Body of pancreas (tissue), 4 donors: ENCODE measurements at regions not wholly inside any gene's neighbourhood (a gene's known extent, or its start where the extent isn't known, plus 50 kb on each side); places are given as distances from the start of the nearest gene placed in this dataset.

Experiments
- ATAC-seq: fragments of 150-250 bp; one replicate; pipeline ENCODE4 v1.9.1; 2016
- DNase-seq, 4 donors: peaks; one replicate each; pipeline ENCODE4 v3.0.0-alpha.2; 2019
- H3K27ac ChIP-seq, 4 donors: fragments of 200-600 bp; sonication (generic); 1 replicate in 3 of 4; 2 replicates in 1 of 4; pipeline versions ENCODE4 v1.5.1 to v1.6.1; 2016 to 2019; ENCODE audit warnings: mild to moderate bottlenecking in 1 of 4, mixed read lengths in 1 of 4, moderate library complexity in 1 of 4
- H3K27me3 ChIP-seq, 2 donors: fragments of 200-600 bp; sonication (generic); one replicate each; pipeline ENCODE4 v1.6.0; 2016; ENCODE audit warnings: mild to moderate bottlenecking in 1 of 2
- H3K36me3 ChIP-seq, 2 donors: fragments of 200-600 bp; sonication (generic); replicated peaks in 1 of 2; 2 replicates each; pipeline ENCODE4 v1.5.1; 2016; ENCODE audit warnings: low read depth in 2 of 2; ENCODE audit not compliant: insufficient read depth in 1 of 2
- H3K4me1 ChIP-seq: fragments of 200-600 bp; sonication (generic); one replicate; pipeline ENCODE4 v1.6.0; 2016
- H3K4me3 ChIP-seq, 2 donors: fragments of 200-600 bp; sonication (generic); 1 replicate in 1 of 2; 2 replicates in 1 of 2; pipeline ENCODE4 v1.5.1; 2016 to 2019
- H3K9me3 ChIP-seq, 3 donors: fragments of 200-600 bp; sonication (generic); 1 replicate in 2 of 3; 2 replicates in 1 of 3; pipeline ENCODE4 v1.5.1; 2016
- CTCF ChIP-seq, 7 experiments: fragments of 450-650 bp in 4 of 7; fragments of 200-600 bp in 3 of 7; sonication (generic) in 3 of 7; IDR thresholded peaks; one replicate each; pipeline ENCODE4 v1.5.1; 2016 to 2019; ENCODE audit warnings: antibody characterized with exemption in 7 of 7
- POLR2A ChIP-seq, 3 donors: fragments of 450-650 bp; IDR thresholded peaks; one replicate each; pipeline ENCODE4 v1.6.1; 2016; ENCODE audit warnings: antibody characterized with exemption in 3 of 3, mild to moderate bottlenecking in 2 of 3
- WGBS, 2 donors: methylation state at CpG; one replicate each; pipeline ENCODE4 v1.1.5; 2017; 5-methylcytosine and 5-hydroxymethylcytosine counted together
- intact Hi-C: fragments of 100-400 bp; cut with DNase I; formaldehyde crosslinking; loops from one replicate; pipeline ENCODE4 v1.15.1; 2023

- Histone ChIP-seq H3K9me3 (peaks cover 0 to 6% (median 0%) of the 10 kb centered on the region in 3 donors), H3K4me1 (no peaks in the 10 kb centered on the region), H3K27me3 (no peaks in the 10 kb centered on the region), H3K4me3 (no peak overlapping the region), H3K36me3 (no peaks in the 10 kb centered on the region), H3K27ac (no peak overlapping the region)
- 59 to 67% methylated on average over 6 of the region's 6 CpGs for WGBS, 2 donors
- intact Hi-C loops = no loop called here
- TF ChIP-seq POLR2A (IDR thresholded peaks at IDR 0.05) (no peak), CTCF (IDR thresholded peaks at IDR 0.05) (no peak)
- DNase-seq = no peak
- no peak for ATAC-seq
These were observed 248.5 kb downstream of the IPO8 start for GRCh38 chr12:30447061-30447750.

- Histone ChIP-seq H3K4me3 (no peak overlapping the region), H3K27me3 (no peaks in the 10 kb centered on the region), H3K9me3 (no peaks in the 10 kb centered on the region), H3K36me3 (no peaks in the 10 kb centered on the region), H3K4me1 (peaks cover 19% of the 10 kb centered on the region), H3K27ac (no peak overlapping the region)
- DNase-seq (no peak), ATAC-seq (no peak)
- TF ChIP-seq POLR2A (IDR thresholded peaks at IDR 0.05) (no peak), CTCF (IDR thresholded peaks at IDR 0.05) (no peak)
- intact Hi-C loops = no loop called here
These were observed 253.2 kb downstream of the IPO8 start for GRCh38 chr12:30442461-30442860.

- Histone ChIP-seq H3K4me3 (no peak overlapping the region), H3K4me1 (peaks cover 21% of the 10 kb centered on the region), H3K27ac (no peak overlapping the region), H3K9me3 (no peaks in the 10 kb centered on the region), H3K36me3 (no peaks in the 10 kb centered on the region), H3K27me3 (no peaks in the 10 kb centered on the region)
- TF ChIP-seq POLR2A (IDR thresholded peaks at IDR 0.05) (no peak), CTCF (IDR thresholded peaks at IDR 0.05) (peak in 2 of 7 experiments; percentile 6 to 17)
- 83 to 90% methylated on average over 7 of the region's 7 CpGs for WGBS, 2 donors
- ATAC-seq (no peak), DNase-seq (no peak)
- intact Hi-C loops = no loop called here
These were observed 254.7 kb downstream of the IPO8 start for GRCh38 chr12:30440826-30441602.

DNA sequence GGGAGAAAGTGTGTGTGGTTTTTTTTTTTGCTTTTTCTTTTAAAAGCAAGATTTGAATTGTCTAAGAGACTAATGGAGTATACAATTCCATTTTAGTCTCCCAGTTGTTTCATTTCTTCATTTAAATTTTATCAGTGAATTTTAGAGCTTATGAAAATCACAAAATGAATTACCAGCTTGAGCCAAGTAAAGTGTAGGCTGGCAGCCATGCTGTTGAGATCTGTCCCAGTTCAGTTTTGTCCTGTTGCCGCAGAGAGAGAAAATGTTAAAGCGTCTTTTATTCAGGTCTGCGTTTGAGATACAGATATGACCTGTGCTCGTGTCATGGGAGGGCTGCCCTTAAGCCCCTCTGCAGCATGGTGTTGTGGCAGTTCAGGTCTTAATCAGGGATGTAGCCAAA, 256.5 kb downstream of the IPO8 start:
- Histone ChIP-seq H3K27me3 (no peaks in the 10 kb centered on the region), H3K36me3 (no peaks in the 10 kb centered on the region), H3K9me3 (no peaks in the 10 kb centered on the region), H3K4me3 (no peak overlapping the region), H3K4me1 (peaks cover 21% of the 10 kb centered on the region), H3K27ac (peak overlapping the region in 1 of 4 donors; percentile 31)
- DNase-seq (no peak), ATAC-seq (no peak)
- TF ChIP-seq CTCF (IDR thresholded peaks at IDR 0.05) (no peak), POLR2A (IDR thresholded peaks at IDR 0.05) (no peak)
- 96 to 100% methylated on average over 4 of the region's 4 CpGs for WGBS, 2 donors
- intact Hi-C loops = no loop called here
